H1 (cell line): ENCODE measurements at regions not wholly inside any gene's neighbourhood (a gene's known extent, or its start where the extent isn't known, plus 50 kb on each side); places are given as distances from the start of the nearest gene placed in this dataset.

Experiments used
- ATF2 ChIP-seq: IDR thresholded peaks from 2 replicates; pipeline ENCODE4 v1.6.1; 2012; ENCODE audit warnings: low read length, inconsistent platforms
- GTF2F1 ChIP-seq: IDR thresholded peaks from 2 replicates; pipeline ENCODE4 v1.6.1; 2012; ENCODE audit warnings: low read depth, low read length, improper control_type of control experiment, borderline replicate concordance
- KDM5A ChIP-seq: fragments of 200-600 bp; IDR thresholded peaks from 2 replicates; pipeline ENCODE4 v1.7.1; 2012; ENCODE audit warnings: mild to moderate bottlenecking, low read length, inconsistent platforms, mixed read lengths

GRCh38 chr20:53845980-53846379 lies 224.4 kb downstream of the BCAS1 start (continued):
- TF ChIP-seq KDM5A = no peak
- TF ChIP-seq GTF2F1 = no peak
- TF ChIP-seq ATF2 = no peak
